ENCODE measurements at regions not wholly inside any gene's neighbourhood (a gene's known extent, or its start where the extent isn't known, plus 50 kb on each side); places are given as distances from the start of the nearest gene placed in this dataset.

- DNase-seq = no peak
Observed at GRCh38 chr4:13180701-13181100, 303.4 kb downstream of the RAB28 start.

DNA sequence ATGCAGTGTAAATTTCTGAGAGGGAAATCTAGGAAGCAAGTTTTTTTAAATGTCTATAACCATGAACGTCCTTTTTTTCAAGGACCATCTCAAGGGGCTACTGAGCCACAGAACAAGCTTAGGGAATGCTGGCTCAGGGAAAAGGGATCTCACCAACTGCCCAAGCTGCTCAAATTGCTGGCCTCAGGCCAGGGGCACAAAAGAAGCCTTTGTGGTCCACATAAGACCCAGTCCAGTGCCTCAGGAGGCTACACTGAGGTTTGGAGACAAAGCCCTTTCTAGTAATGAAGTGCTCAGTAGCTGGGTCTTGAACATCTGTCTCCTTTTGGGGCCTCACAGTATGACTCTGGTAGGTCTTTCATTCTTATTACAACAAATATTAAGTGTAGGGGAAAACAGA lies 305.5 kb downstream of the RAB28 start:
- no peak for DNase-seq

GRCh38 chr4:13176741-13177142 lies 307.4 kb downstream of the RAB28 start:
- DNase-seq = no peak

DNA sequence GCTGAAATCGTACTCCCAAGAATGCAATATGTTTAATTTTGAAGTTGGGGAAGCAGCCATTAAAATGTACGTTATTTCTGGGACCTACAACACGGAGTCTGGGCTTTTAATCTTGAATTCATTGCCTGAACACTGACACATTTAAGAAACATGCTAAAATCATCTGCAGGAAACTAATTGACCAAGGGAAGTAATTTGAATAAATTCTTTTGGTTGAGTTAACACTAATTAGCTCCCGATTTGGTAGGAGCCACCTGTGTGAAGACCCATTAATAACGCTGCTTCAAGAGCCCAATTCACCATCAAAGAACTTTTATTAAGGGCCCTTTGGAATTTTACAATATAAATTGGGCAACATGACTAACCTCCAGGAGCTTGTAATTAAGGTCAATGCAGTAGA lies 309.2 kb downstream of the RAB28 start:
- DNase-seq = no peak

DNA sequence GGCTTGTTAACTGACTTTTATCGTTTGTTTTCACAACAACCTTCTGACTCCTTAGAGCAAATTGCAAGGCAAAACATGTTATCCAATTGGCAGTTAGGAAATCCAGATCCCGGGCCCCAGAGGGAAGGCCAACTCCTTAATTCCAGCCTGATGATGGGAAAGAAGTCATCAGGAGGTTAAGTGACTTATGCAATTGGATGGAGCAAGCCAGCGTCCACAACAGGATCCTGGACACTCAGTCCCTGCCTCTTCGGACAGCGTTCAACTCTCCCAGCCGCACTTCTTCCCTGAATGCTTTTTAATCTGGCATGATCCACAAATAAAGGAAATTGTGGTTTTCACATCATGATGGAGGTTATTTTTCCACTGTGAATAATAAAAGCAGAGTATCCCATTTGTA lies 310.1 kb downstream of the RAB28 start:
- no peak for DNase-seq

- DNase-seq = no peak
Observed at GRCh38 chr4:13171292-13172057, 312.7 kb downstream of the RAB28 start.

DNA sequence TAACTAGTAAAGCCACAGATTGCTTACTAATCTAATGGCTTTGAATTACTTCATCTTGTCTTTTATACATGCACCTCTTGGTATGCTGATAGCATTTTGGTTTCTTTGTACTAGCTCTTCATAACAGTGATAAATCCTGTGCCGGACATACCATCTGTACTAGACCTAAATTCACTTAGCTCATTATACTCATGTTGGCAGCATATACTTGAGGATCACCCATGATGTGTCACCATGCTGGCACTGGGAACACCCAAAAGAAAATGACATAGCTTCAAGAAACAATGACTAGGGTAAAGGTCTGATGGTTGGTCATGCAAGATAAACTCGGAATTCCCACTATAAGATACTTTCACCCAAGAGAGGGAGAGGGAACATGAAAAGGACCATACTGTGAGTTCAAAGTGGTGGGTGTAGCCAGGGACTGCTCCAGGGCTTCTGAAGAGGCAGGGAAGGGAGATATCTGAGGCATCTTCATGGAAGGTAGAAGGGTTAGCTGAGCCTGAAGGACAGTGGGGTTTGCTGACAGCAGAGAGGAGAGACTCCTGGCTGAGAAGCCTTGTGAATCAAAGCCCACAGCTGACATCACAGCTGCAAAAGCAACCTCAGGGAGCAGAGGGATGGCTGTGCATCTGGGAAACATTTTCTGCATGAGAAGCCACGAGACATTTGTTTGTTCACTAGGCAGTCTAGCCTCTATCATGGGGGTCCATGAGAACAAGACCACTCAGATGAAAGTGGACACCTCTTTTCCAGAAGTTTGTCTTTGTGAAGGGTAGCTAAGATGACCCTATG lies 314.2 kb downstream of the RAB28 start:
- no peak for DNase-seq

GRCh38 chr4:13168326-13168725 lies 315.8 kb downstream of the RAB28 start:
- DNase-seq = no peak

DNA sequence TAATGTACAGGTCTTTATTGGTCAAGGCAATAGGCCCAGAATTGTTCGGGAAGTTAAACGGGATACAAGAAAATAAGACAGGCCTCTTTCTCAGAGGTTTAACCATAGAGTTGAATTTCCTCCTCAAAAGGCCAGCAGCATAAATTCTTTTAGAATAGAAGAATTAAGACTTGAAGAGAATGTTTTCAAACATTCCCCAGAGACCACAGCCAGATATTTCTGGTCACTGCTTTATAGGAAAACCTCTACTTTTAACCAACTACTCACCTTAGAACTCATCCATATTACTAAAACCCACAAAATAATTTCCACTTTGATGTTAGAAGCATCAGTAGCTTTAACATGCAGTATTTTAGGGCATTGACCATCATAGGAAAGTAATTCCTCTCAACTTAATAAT lies 317.9 kb downstream of the RAB28 start:
- no peak for DNase-seq

GRCh38 chr4:13164783-13165331 lies 319.3 kb downstream of the RAB28 start:
- DNase-seq = no peak

- peak in 1 of 2 experiments; percentile 1 for DNase-seq
Observed at GRCh38 chr4:13162886-13163285, 321.3 kb downstream of the RAB28 start.

DNA sequence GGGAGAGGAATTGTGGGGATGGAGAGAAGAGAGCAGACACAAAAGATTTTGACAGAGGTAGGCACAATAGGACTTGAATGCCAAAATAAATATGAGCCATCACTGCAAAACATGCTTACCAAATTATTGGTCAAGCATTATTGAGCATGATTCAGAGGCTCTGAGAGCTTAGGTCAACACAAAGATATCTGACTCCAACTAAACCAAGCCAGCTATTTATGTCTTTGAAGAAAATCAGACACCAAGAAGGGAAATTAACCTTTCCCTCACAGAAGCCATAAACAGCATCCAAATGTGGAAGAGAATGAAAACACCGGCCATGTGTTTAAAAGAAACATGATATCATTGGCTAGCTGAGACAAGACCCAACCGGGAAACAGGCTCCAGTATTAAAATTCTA lies 323.2 kb downstream of the RAB28 start:
- DNase-seq = peak in 1 of 2 experiments; percentile 5

- no peak for DNase-seq
Observed at GRCh38 chr4:13159041-13159620, 325.0 kb downstream of the RAB28 start.

- DNase-seq = no peak
Observed at GRCh38 chr4:13151194-13151593, 332.9 kb downstream of the RAB28 start.

GRCh38 chr4:13143222-13144070 lies 340.7 kb downstream of the RAB28 start:
- DNase-seq = no peak

GRCh38 chr4:13142726-13143125 lies 341.4 kb downstream of the RAB28 start:
- no peak for DNase-seq

DNA sequence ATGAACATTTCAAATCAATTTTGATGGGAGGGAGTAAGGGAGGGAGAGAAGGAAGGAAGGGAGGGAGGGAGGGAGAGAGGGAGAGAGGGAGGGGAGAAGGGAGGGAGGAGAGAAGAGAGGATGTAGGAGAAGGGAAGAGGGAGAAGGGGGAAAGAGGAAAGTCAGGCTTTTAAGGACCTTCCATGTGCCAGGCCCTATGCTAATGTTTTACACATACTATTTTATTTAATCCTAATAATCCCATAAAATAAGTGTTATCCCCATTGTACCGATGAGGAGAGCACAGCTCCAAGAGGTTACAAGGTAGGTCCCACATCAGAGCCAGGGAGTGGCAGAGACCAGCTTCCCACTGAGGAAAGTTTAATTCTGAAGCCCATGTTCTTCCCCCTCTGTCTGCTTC lies 341.9 kb downstream of the RAB28 start:
- no peak for DNase-seq

DNA sequence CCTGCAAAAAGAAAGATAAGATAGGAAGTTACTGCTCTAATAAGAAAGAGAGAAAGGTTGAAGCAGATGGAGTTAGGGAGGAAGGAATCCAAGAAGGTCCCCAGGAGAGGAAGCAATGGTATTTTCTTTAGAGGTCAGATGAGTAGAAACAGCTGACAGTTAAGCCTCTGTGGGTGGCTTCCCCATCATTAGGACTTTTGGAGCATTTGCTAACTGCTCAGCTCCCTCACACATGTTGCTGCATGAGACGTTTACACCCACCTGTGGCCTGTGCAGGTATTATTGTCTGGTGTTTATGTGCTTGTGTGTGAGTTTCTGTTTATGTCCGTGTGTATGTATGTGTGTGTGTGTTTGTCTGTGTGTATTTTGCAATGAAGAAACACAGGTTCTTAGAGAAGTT lies 346.8 kb downstream of the RAB28 start:
- DNase-seq = no peak

DNA sequence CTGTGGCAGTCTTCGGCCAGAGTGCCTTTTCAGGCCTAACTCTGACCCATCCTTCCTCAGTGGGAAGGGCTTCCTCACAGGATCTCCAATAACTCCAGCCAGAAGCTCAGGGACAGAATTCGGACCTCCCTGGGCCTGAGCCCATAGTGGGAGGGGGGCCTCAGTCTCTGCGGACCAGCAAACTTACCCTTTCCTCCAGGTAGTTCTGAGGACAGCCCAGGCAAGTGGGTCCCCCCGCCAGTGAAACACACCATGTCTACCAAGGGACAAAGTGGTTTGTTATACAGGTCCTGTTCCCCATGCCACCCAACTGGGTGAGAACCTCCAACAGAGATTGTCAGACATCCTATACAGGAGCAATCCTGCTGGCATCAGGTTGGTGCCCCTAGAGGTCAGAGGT lies 350.4 kb downstream of the RAB28 start:
- DNase-seq = no peak

DNA sequence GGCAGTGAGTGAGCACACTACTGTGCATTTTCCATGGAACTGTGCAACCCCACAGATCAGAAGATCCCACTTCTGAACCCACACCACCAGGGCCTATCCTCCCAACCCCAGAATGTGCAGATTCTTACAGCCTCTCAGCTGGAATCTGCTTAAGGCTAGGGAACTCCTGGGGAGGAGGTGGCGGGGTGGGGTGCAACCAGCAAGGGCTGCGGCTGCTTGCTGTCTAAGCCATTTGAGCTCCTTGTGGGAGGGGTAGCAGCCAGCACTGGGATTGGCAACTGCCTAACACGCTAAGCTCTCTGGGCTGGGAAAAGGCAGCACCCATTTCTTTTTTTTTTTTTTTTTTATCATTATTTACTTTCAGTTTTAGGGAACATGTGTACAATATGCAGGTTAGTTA lies 353.3 kb downstream of the RAB28 start:
- DNase-seq = no peak

DNA sequence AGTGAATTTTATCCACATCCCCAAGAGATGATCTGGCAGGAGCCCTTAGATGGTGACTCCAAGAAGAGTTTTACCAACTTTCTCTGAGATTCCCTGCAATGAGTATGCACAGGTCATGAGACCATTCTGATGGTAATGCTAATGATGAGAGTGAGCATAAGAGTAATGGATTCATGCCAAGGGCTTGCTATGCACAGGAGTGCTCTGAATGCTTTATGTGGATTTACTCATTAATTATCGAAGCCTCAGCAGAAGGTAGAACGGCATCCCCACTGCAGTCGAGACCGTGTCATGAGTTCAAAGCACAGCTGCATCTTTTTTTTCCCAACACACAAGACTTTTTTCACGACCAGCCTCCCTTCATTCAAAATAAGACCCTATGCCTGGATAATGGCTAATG lies 355.0 kb downstream of the RAB28 start:
- DNase-seq = no peak

- DNase-seq = no peak
Observed at GRCh38 chr4:13126976-13127910, 356.9 kb downstream of the RAB28 start.
